Gastrocnemius medialis (tissue), 4 donors: ENCODE measurements at regions not wholly inside any gene's neighbourhood (a gene's known extent, or its start where the extent isn't known, plus 50 kb on each side); places are given as distances from the start of the nearest gene placed in this dataset.
"Not testable (repeated sequence)": the region's sequence is repeated elsewhere in the genome, so short reads cannot be mapped to it uniquely, and the experiment has no call there.

ENCODE experiments used
- ATAC-seq, 2 donors: fragments of 150-250 bp; one replicate each; pipeline ENCODE4 v1.9.1; 2016
- DNase-seq, 2 donors: peaks; one replicate each; pipeline ENCODE4 v3.0.0-alpha.2; 2019
- H3K27ac ChIP-seq, 4 donors: fragments of 200-600 bp; sonication (generic); 1 replicate in 1 of 4; 2 replicates in 3 of 4; pipeline ENCODE4 v1.5.1; 2016 to 2018; ENCODE audit warnings: mild to moderate bottlenecking in 2 of 4, moderate library complexity in 1 of 4
- H3K27me3 ChIP-seq, 3 donors: fragments of 200-600 bp; sonication (generic) in 2 of 3; 1 replicate in 1 of 3; 2 replicates in 2 of 3; pipeline versions ENCODE4 v1.5.1 to v1.6.0; 2016 to 2019; ENCODE audit warnings: mild to moderate bottlenecking in 1 of 3, moderate library complexity in 1 of 3
- H3K36me3 ChIP-seq, 2 donors: fragments of 200-600 bp; sonication (generic) in 1 of 2; one replicate each; pipeline ENCODE4 v1.5.1; 2017 to 2018
- H3K4me1 ChIP-seq, 2 donors: fragments of 200-600 bp; sonication (generic) in 1 of 2; one replicate each; pipeline ENCODE4 v1.5.1; 2016 to 2017; ENCODE audit warnings: mild to moderate bottlenecking in 2 of 2
- H3K4me3 ChIP-seq, 4 donors: fragments of 200-600 bp; sonication (generic) in 3 of 4; 1 replicate in 1 of 4; 2 replicates in 3 of 4; pipeline ENCODE4 v1.5.1; 2016 to 2019; ENCODE audit warnings: mild to moderate bottlenecking in 2 of 4
- H3K9me3 ChIP-seq, 3 donors: fragments of 200-600 bp; sonication (generic) in 2 of 3; 1 replicate in 1 of 3; 2 replicates in 2 of 3; pipeline ENCODE4 v1.5.1; 2016 to 2019
- CTCF ChIP-seq, 5 experiments: fragments of 450-650 bp in 3 of 5; fragments of 200-600 bp in 2 of 5; sonication (generic) in 2 of 5; IDR thresholded peaks in 4 of 5; conservative IDR thresholded peaks in 1 of 5; 1 replicate in 4 of 5; 2 replicates in 1 of 5; pipeline ENCODE4 v1.5.1; 2016 to 2019; ENCODE audit warnings: antibody characterized with exemption in 5 of 5, mild to moderate bottlenecking in 3 of 5, moderate library complexity in 3 of 5
- POLR2A ChIP-seq, 2 donors: fragments of 450-650 bp; IDR thresholded peaks; one replicate each; pipeline ENCODE4 v1.6.1; 2017; ENCODE audit warnings: antibody characterized with exemption in 2 of 2, mild to moderate bottlenecking in 2 of 2, moderate library complexity in 2 of 2
- in situ Hi-C, 4 donors: fragments of 200-750 bp; cut with MboI; loops; one replicate each; pipeline versions ENCODE4 v1.15.0 to v1.8.0; 2017; ENCODE audit warnings: low sequenced_read_pairs in 4 of 4
- intact Hi-C: fragments of 100-400 bp; cut with DNase I; formaldehyde crosslinking; loops from one replicate; pipeline ENCODE4 v1.15.1; 2023; ENCODE audit warnings: low total_unique reads

DNA sequence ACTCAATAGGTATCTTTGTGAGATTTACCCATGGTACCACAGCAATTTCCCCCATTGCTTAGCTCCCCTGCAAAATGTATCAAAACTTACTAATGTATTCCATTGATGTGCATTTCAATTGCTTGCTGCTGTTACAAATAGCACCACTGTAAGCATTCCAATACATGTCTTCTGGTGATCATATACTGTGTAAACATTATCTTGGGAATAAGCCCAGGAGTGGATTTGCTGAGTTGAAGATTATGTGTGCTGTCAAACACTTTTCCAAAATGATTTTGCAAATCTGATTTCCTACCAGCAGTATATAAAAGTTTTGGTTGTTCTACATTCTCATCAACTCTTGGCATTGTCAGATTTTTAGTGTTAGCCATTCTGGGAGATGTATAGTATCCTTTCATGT, 141.0 kb upstream of the KCTD3 start:
- in situ Hi-C loops: no loop called here
- intact Hi-C loops: no loop called here
- ATAC-seq (no peak), DNase-seq (no peak)
- H3K4me3 ChIP-seq: no peak overlapping the region
- H3K4me1 ChIP-seq: no peaks in the 10 kb centered on the region
- TF ChIP-seq CTCF (IDR thresholded peaks at IDR 0.05 in 4 of 5, conservative IDR thresholded peaks at IDR 0.05 in 1 of 5): no peak
- no peak for TF ChIP-seq POLR2A (IDR thresholded peaks at IDR 0.05)
- no peaks in the 10 kb centered on the region for H3K36me3 ChIP-seq
- H3K9me3 ChIP-seq: no peaks in the 10 kb centered on the region
- H3K27ac ChIP-seq: no peak overlapping the region
- no peaks in the 10 kb centered on the region for H3K27me3 ChIP-seq

DNA sequence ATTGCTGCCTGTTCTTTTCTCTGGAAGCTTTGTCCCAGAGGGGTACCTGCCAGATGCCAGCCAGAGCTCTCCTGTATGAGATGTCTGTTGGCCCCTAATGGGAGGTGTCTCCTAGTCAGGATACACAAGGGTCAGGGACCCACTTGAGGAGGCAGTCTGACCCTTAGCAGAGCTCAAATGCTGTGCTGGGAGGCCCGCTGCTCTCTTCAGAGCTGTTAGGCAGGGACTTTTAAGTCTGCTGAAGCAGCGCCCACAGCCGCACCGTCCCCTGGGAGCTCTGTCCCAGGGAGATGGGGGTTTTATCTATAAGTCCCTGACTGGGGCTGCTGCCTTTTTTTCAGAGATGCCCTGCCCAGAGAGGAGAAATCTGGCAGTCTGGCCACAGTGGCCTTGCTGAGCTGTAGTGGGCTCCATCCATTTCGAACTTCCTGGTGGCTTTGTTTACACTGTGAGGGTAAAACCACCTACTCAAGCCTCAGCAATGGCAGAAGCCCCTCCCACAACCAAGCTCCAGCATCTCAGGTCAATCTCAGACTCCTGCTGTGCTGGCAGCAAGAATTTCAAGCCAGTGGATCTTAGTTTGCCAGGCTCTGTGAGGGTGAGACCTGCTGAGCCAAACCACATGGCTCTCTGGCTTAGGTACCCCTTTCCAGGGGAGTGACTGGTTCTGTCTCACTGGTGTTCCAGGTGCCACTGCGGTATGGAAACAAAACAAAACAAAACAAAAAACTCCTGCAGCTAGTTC, 134.4 kb upstream of the KCTD3 start:
- ATAC-seq, intact Hi-C loops: not testable (repeated sequence)

DNA sequence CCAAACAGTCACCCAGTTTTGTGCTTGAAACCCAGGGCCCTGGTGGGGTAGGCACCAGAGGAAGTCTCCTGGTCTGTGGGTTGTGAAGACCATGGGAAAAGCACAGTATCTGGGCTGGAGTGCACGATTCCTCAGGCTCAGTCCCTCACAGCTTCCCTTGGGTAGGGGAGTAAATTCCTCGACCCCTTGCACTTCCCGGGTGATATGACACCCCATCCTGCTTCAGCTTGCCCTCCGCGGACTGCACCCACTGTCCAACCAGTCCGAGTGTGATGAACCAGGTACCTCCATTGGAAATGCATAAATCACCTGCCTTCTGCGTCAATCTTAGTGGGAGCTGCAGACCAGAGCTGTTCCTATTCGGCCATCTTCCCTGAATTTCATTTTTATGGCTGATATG, 133.9 kb upstream of the KCTD3 start:
- in situ Hi-C loops: no loop called here

More for the DNA sequence above, 134.4 kb upstream of the KCTD3 start:
- H3K27me3 ChIP-seq, H3K4me3 ChIP-seq, H3K4me1 ChIP-seq, H3K9me3 ChIP-seq, H3K36me3 ChIP-seq, DNase-seq, H3K27ac ChIP-seq, in situ Hi-C loops: not testable (repeated sequence)

DNA sequence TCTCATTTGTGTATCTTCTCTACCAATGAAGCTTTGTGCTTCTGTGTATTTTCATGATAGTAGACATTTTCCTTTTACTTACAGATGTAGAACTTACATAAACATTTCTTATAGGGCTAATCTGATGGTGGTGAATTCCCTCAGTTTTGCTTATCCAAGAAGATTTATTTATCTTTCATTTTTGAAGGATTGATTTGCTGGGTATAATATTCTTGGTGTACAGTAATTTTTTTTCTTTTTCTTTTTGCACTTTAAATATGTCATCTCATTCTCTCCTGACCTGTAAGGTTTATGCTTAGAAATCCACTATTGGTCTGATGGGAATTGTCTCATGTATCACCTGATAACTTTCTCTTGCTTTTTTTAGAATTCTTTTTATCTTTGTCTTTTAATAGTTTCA, 127.6 kb upstream of the KCTD3 start:
- Histone ChIP-seq H3K36me3 (no peaks in the 10 kb centered on the region), H3K9me3 (no peaks in the 10 kb centered on the region), H3K4me3 (no peak overlapping the region), H3K27me3 (no peaks in the 10 kb centered on the region), H3K4me1 (no peaks in the 10 kb centered on the region), H3K27ac (no peak overlapping the region)
- intact Hi-C loops (no loop called here), in situ Hi-C loops (no loop called here)
- no peak for TF ChIP-seq CTCF (IDR thresholded peaks at IDR 0.05 in 4 of 5, conservative IDR thresholded peaks at IDR 0.05 in 1 of 5)
- no peak for TF ChIP-seq POLR2A (IDR thresholded peaks at IDR 0.05)
- ATAC-seq (no peak), DNase-seq (no peak)

More for the DNA sequence above, 133.9 kb upstream of the KCTD3 start:
- DNase-seq (no peak), ATAC-seq (no peak)
- H3K27me3 ChIP-seq: no peaks in the 10 kb centered on the region
- no peaks in the 10 kb centered on the region for H3K36me3 ChIP-seq
- no peak overlapping the region for H3K27ac ChIP-seq
- TF ChIP-seq POLR2A (IDR thresholded peaks at IDR 0.05): no peak
- TF ChIP-seq CTCF (IDR thresholded peaks at IDR 0.05 in 4 of 5, conservative IDR thresholded peaks at IDR 0.05 in 1 of 5): no peak
- no peaks in the 10 kb centered on the region for H3K4me1 ChIP-seq
- no peak overlapping the region for H3K4me3 ChIP-seq
- intact Hi-C loops: no loop called here
- no peaks in the 10 kb centered on the region for H3K9me3 ChIP-seq

DNA sequence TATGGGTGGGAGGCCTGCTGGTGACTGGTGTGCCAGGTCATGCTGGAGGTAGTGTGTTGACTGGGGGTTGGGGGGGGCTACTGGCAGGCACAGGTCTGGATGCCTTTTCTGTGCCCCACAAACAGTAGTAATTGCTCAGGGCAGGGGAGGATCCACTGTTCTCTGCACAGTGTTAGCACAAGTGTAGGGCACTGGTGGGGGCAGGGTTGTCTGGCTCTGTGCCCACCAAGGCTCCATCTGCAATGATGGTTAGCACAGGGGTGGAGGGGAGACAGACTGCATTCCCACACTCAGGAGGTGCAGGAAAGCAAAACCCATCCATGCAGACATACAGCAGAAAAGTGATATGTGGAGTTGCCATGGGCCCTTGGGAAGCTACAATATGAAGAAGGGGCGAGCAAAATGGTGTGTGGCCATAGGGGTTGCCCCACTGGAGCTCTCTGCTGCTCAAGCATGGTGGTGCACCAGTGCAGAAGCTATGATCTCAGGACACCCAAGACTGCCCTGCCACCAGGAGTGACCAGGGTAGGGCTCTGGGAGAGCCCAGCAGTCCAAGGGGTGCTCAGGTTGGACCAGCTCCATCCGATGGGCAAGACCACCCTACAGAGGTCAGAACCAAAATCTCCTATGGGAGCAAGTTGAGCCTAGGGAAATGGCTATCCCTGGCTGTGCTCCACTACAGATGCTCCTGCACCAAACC, 122.2 kb upstream of the KCTD3 start:
- no peak for ATAC-seq
- TF ChIP-seq POLR2A (IDR thresholded peaks at IDR 0.05) (no peak), CTCF (IDR thresholded peaks at IDR 0.05 in 4 of 5, conservative IDR thresholded peaks at IDR 0.05 in 1 of 5) (no peak)
- Histone ChIP-seq H3K9me3 (no peaks in the 10 kb centered on the region), H3K4me3 (no peak overlapping the region), H3K27ac (no peak overlapping the region), H3K36me3 (no peaks in the 10 kb centered on the region), H3K27me3 (no peaks in the 10 kb centered on the region), H3K4me1 (no peaks in the 10 kb centered on the region)
- in situ Hi-C loops (no loop called here), intact Hi-C loops (no loop called here)
- DNase-seq: no peak

DNA sequence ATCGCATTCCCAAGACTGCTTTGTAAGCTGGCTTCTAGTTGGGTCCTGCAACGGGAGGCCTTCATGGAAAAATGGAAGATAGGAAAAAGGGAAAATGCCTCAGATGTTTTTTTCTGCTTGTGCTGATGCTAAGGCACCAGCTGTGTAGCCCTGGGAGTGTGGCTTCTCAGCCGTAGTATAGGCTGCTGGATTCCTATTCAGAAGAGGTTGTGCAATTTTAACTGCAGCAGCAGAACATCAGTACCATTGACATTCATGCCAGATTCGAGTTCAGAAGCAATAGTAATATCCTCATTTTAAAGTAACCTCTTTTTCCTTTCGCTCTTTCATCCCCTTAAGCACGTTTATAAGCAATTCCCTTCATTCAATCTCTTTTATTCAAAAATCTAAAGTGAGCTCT, 119.1 kb upstream of the KCTD3 start:
- peak; percentile 58 to 66 for ATAC-seq
- H3K27ac ChIP-seq, H3K36me3 ChIP-seq, H3K9me3 ChIP-seq, intact Hi-C loops, in situ Hi-C loops, H3K4me3 ChIP-seq, DNase-seq, H3K4me1 ChIP-seq, H3K27me3 ChIP-seq: not testable (repeated sequence)

DNA sequence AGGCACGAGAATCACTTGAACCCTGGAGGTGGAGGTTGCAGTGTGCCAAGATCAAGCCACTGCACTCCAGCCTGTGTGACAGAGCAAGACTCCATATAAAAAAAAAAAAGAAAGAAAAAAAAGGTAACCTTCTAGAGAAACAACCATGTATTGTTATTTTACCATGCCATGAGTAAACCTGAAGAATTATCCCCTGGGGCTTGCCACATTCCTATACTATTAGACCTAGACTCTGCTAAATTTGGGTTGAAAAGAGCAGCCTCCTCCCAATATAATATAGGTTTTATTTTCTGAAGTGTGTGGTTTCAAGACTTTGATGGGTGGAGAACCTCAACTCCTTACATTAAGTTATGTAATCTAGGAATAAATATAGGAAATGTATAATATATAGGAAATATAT, 118.0 kb upstream of the KCTD3 start:
- H3K4me3 ChIP-seq, H3K27ac ChIP-seq, ATAC-seq, H3K27me3 ChIP-seq, H3K4me1 ChIP-seq, H3K9me3 ChIP-seq, intact Hi-C loops, H3K36me3 ChIP-seq, in situ Hi-C loops, DNase-seq: not testable (repeated sequence)
